Stimulated activated CD4-positive, alpha-beta T cell treated with anti-CD3 and anti-CD28 coated beads, Interleukin-4, amount 100 ng/mL, for 48 hours (primary cell): ENCODE measurements at regions not wholly inside any gene's neighbourhood (a gene's known extent, or its start where the extent isn't known, plus 50 kb on each side); places are given as distances from the start of the nearest gene placed in this dataset.

Experiments used
- DNase-seq, 2 donors: peaks; one replicate each; pipeline ENCODE4 v3.0.0-alpha.2; 2020; ENCODE audit warnings: low read depth in 2 of 2

GRCh38 chr4:35943606-35944005 is 300.7 kb downstream of the ARAP2 start:
- no peak for DNase-seq

GRCh38 chr4:35948171-35948570 is 296.1 kb downstream of the ARAP2 start:
- no peak for DNase-seq

- DNase-seq: no peak
Observed at GRCh38 chr4:35950442-35950841, 293.9 kb downstream of the ARAP2 start.

- DNase-seq: no peak
Observed at GRCh38 chr4:35952751-35953150, 291.6 kb downstream of the ARAP2 start.

GRCh38 chr4:35963383-35963782 is 280.9 kb downstream of the ARAP2 start:
- DNase-seq: no peak

- DNase-seq: no peak
Observed at GRCh38 chr4:35963974-35964515, 280.3 kb downstream of the ARAP2 start.

- DNase-seq: no peak
Observed at GRCh38 chr4:35965300-35965699, 279.0 kb downstream of the ARAP2 start.

- no peak for DNase-seq
Observed at GRCh38 chr4:35966566-35966965, 277.7 kb downstream of the ARAP2 start.

- peak in 1 of 2 donors; percentile 20 for DNase-seq
Observed at GRCh38 chr4:35970366-35970960, 273.9 kb downstream of the ARAP2 start.

GRCh38 chr4:35972814-35973213 is 271.5 kb downstream of the ARAP2 start:
- DNase-seq: no peak

GRCh38 chr4:35975617-35976355 is 268.5 kb downstream of the ARAP2 start:
- no peak for DNase-seq

GRCh38 chr4:35978551-35978950 is 265.8 kb downstream of the ARAP2 start:
- DNase-seq: no peak

- no peak for DNase-seq
Observed at GRCh38 chr4:35982318-35982717, 262.0 kb downstream of the ARAP2 start.

- DNase-seq: no peak
Observed at GRCh38 chr4:35986537-35986936, 257.8 kb downstream of the ARAP2 start.

GRCh38 chr4:35993606-35994005 is 250.7 kb downstream of the ARAP2 start:
- no peak for DNase-seq

- DNase-seq: no peak
Observed at GRCh38 chr4:36000941-36001557, 243.3 kb downstream of the ARAP2 start.

- DNase-seq: no peak
Observed at GRCh38 chr4:36003051-36003450, 241.3 kb downstream of the ARAP2 start.

- DNase-seq: no peak
Observed at GRCh38 chr4:36004204-36004851, 240.0 kb downstream of the ARAP2 start.

GRCh38 chr4:36006226-36006625 is 238.1 kb downstream of the ARAP2 start:
- DNase-seq: no peak

- no peak for DNase-seq
Observed at GRCh38 chr4:36010397-36010929, 233.9 kb downstream of the ARAP2 start.

- DNase-seq: no peak
Observed at GRCh38 chr4:36011381-36011780, 232.9 kb downstream of the ARAP2 start.

- no peak for DNase-seq
Observed at GRCh38 chr4:36012503-36012902, 231.8 kb downstream of the ARAP2 start.
